ENCODE measurements at regions not wholly inside any gene's neighbourhood (a gene's known extent, or its start where the extent isn't known, plus 50 kb on each side); places are given as distances from the start of the nearest gene placed in this dataset.
A peak's percentile ranks its signal among the peaks of the same experiment; 100 is the strongest.

DNA sequence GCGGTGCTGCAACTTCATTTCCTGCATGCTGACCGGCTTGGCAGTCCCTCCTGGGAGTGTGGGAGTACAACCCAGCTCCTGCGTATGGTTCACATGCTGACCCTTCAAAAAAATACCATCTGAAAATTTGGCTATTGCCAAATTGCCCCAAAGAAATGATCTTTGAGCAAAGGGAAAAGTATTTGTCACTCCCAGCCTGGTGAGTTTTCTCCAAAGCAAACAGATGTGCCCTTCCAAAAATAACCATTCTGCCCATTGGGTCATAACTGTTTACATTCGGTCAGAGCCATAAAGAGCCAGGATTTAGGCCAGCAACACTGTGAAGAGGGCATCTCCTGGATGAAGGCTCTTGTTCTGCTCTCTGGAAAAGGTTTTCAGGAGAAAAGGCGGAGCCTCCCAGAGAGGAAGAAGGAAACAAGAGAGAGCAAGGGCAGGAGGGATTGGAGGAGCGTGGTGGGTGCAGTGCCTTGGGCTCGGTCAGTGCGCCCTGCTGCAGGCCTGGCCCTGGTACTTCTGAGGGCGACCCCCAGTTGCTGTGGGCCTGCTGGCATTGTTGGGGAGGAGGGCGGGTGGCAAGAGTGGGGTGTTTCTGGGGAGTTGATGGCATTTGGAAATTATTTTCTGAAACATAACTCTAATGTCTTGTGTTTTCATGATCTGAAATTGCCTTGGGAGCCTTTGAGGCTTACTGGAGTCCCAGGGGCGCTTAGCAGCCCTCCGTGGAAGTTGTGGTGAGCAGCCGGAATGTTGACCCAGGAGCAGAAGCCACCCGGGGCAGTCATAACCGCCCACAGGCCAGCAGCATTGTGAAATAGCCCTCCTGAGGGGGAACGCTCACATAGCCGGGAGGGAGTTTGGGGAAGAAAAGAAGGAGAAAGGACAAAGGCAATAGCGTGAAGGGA is 248.4 kb downstream of the MYLK4 start:
- no peak overlapping the region for H3K4me3 ChIP-seq (ENCODE audit: low read length in 2 of 2)

DNA sequence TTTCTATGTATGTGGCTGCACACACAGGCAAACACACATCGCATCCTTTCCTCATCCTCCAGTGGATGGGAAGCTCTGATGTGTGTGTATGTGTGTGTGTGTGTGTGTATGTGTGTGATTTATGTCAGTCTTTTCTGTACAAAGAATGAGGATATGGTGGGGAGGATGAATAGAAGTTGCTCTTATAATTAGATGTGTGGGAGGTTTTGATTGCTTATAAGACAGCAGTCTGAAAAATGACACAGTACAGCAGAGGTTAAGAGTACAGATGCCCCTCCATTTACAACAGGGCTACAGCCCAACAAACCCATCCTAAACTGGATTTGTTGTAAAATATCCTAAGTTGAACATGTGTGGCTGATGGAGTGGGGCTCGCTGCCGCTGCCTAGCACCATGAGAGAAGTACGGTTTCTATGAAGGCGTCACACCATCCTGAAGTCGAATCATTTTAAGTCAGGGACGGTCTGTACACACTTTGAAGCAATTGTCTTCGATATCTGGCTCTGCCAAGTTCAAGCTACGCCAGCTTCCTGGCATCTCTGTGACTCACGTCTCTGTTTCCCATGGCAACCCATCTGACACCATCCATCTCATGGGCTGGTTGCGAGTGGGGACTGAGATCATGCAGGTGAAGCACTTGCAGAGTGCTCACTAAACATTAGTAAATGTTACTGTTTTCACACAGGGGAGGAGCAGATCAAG is 252.6 kb downstream of the MYLK4 start:
- H2BK5ac ChIP-seq (ENCODE audit: low read length), result no peak overlapping the region
- no peak for DNase-seq (ENCODE audit: low spot score)
- no peak overlapping the region for H3K27ac ChIP-seq (replicated peaks; ENCODE audit: low read length)
- no peaks in the 10 kb centered on the region for H3K79me1 ChIP-seq (ENCODE audit: low read depth, low read length)
- H2BK15ac ChIP-seq (ENCODE audit: low read length), result no peak overlapping the region
- no peak overlapping the region for H2BK12ac ChIP-seq (ENCODE audit: low read length)
- no peak overlapping the region for H3K9ac ChIP-seq (ENCODE audit: low read depth, low read length, poor library complexity)
- H3K27me3 ChIP-seq (ENCODE audit: control insufficient read depth in 3 of 3, insufficient read depth in 3 of 3, low read depth in 1 of 3, low read length in 3 of 3), result peaks cover 0 to 11% (median 0%) of the 10 kb centered on the region in 3 experiments
- no peak overlapping the region for H2BK120ac ChIP-seq (ENCODE audit: low read depth, low read length)
- no peak overlapping the region for H2AK5ac ChIP-seq (ENCODE audit: low read depth, low read length)
- WGBS, 2 donors (ENCODE audit: extremely low coverage in 2 of 2, insufficient read length in 2 of 2, insufficient replicate concordance in 1 of 2), result no CpG with 5 or more reads among the region's 11 CpGs
- H4K91ac ChIP-seq (ENCODE audit: low read depth, low read length, poor library complexity), result no peak overlapping the region
- no peak overlapping the region for H3K18ac ChIP-seq (ENCODE audit: low read length)
- no peak overlapping the region for H3K14ac ChIP-seq (ENCODE audit: low read length)
- H4K8ac ChIP-seq (ENCODE audit: low read depth, low read length), result no peak overlapping the region
- H2AFZ ChIP-seq (ENCODE audit: low read length), result no peak overlapping the region
- H3K4ac ChIP-seq (ENCODE audit: low read length), result no peak overlapping the region
- no peak overlapping the region for H3K4me3 ChIP-seq (ENCODE audit: low read length in 2 of 2)
- no peaks in the 10 kb centered on the region for H3K9me3 ChIP-seq (replicated peaks in 1 of 2; ENCODE audit: control insufficient read depth in 2 of 2, insufficient read depth in 1 of 2, low read depth in 1 of 2, low read length in 2 of 2)
- H3K4me2 ChIP-seq (ENCODE audit: insufficient read depth, low read length, poor library complexity, severe bottlenecking), result no peak overlapping the region
- no peak overlapping the region for H3K23ac ChIP-seq (ENCODE audit: low read depth, low read length, poor library complexity)
- H3K36me3 ChIP-seq (replicated peaks in 1 of 2; ENCODE audit: control insufficient read depth in 2 of 2, insufficient read depth in 2 of 2, low read length in 2 of 2), result no peaks in the 10 kb centered on the region
- no peaks in the 10 kb centered on the region for H3K4me1 ChIP-seq (ENCODE audit: control insufficient read depth in 2 of 2, insufficient read depth in 1 of 2, low read depth in 1 of 2, low read length in 2 of 2)

More for the DNA sequence above, 248.4 kb downstream of the MYLK4 start:
- Histone ChIP-seq H3K36me3 (replicated peaks in 1 of 2; ENCODE audit: control insufficient read depth in 2 of 2, insufficient read depth in 2 of 2, low read length in 2 of 2) (no peaks in the 10 kb centered on the region), H3K27ac (replicated peaks; ENCODE audit: low read length) (no peak overlapping the region), H3K4ac (ENCODE audit: low read length) (no peak overlapping the region), H3K27me3 (ENCODE audit: control insufficient read depth in 3 of 3, insufficient read depth in 3 of 3, low read depth in 1 of 3, low read length in 3 of 3) (peaks cover 0 to 14% (median 0%) of the 10 kb centered on the region in 3 experiments), H3K4me1 (ENCODE audit: control insufficient read depth in 2 of 2, insufficient read depth in 1 of 2, low read depth in 1 of 2, low read length in 2 of 2) (no peaks in the 10 kb centered on the region), H3K79me1 (ENCODE audit: low read depth, low read length) (no peaks in the 10 kb centered on the region), H2BK12ac (ENCODE audit: low read length) (no peak overlapping the region), H2BK5ac (ENCODE audit: low read length) (no peak overlapping the region), H2BK15ac (ENCODE audit: low read length) (no peak overlapping the region), H4K91ac (ENCODE audit: low read depth, low read length, poor library complexity) (no peak overlapping the region), H4K8ac (ENCODE audit: low read depth, low read length) (no peak overlapping the region), H3K9ac (ENCODE audit: low read depth, low read length, poor library complexity) (no peak overlapping the region), H2BK120ac (ENCODE audit: low read depth, low read length) (no peak overlapping the region), H2AK5ac (ENCODE audit: low read depth, low read length) (no peak overlapping the region), H3K4me2 (ENCODE audit: insufficient read depth, low read length, poor library complexity, severe bottlenecking) (no peak overlapping the region), H3K18ac (ENCODE audit: low read length) (peak overlapping the region; percentile 68), H2AFZ (ENCODE audit: low read length) (peak overlapping the region; percentile 21), H3K9me3 (replicated peaks in 1 of 2; ENCODE audit: control insufficient read depth in 2 of 2, insufficient read depth in 1 of 2, low read depth in 1 of 2, low read length in 2 of 2) (peaks cover 0 to 2% of the 10 kb centered on the region in 2 donors), H3K23ac (ENCODE audit: low read depth, low read length, poor library complexity) (no peak overlapping the region), H3K14ac (ENCODE audit: low read length) (no peak overlapping the region)
- DNase-seq (ENCODE audit: low spot score), result no peak
- no CpG with 5 or more reads among the region's 18 CpGs for WGBS, 2 donors (ENCODE audit: extremely low coverage in 2 of 2, insufficient read length in 2 of 2, insufficient replicate concordance in 1 of 2)

DNA sequence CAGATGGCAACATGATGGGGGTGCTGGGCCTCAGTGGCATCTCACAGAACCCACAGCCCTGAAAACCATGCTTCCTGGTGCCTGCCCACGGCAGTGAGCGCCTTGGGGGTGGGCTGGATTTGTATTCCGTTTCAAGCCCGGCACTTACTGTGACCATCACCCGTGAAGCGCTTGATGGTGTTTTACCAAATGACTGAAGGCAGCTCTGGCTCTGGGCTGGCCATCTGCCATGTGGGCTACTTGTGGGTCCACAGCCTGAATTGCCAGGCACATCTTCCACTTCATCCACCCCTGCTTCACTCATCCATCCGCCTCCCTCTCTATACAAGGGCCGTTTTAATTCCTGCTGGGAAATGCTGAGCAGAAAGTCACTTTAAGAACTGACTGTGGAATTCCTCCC is 250.9 kb upstream of the GMDS start:
- Histone ChIP-seq H2AFZ (ENCODE audit: low read length) (no peak overlapping the region), H3K79me1 (ENCODE audit: low read depth, low read length) (peaks cover under 1% of the 10 kb centered on the region), H3K9ac (ENCODE audit: low read depth, low read length, poor library complexity) (no peak overlapping the region), H3K18ac (ENCODE audit: low read length) (peak overlapping the region; percentile 6), H3K4me2 (ENCODE audit: insufficient read depth, low read length, poor library complexity, severe bottlenecking) (no peak overlapping the region), H4K8ac (ENCODE audit: low read depth, low read length) (no peak overlapping the region), H3K4ac (ENCODE audit: low read length) (no peak overlapping the region), H3K9me3 (replicated peaks in 1 of 2; ENCODE audit: control insufficient read depth in 2 of 2, insufficient read depth in 1 of 2, low read depth in 1 of 2, low read length in 2 of 2) (no peaks in the 10 kb centered on the region), H2AK5ac (ENCODE audit: low read depth, low read length) (no peak overlapping the region), H4K91ac (ENCODE audit: low read depth, low read length, poor library complexity) (no peak overlapping the region), H3K4me3 (ENCODE audit: low read length in 2 of 2) (no peak overlapping the region), H2BK5ac (ENCODE audit: low read length) (no peak overlapping the region), H3K27me3 (ENCODE audit: control insufficient read depth in 3 of 3, insufficient read depth in 3 of 3, low read depth in 1 of 3, low read length in 3 of 3) (peaks cover 0 to 3% (median 0%) of the 10 kb centered on the region in 3 experiments), H3K36me3 (replicated peaks in 1 of 2; ENCODE audit: control insufficient read depth in 2 of 2, insufficient read depth in 2 of 2, low read length in 2 of 2) (no peaks in the 10 kb centered on the region), H3K27ac (replicated peaks; ENCODE audit: low read length) (no peak overlapping the region), H2BK15ac (ENCODE audit: low read length) (no peak overlapping the region), H2BK120ac (ENCODE audit: low read depth, low read length) (no peak overlapping the region), H2BK12ac (ENCODE audit: low read length) (no peak overlapping the region), H3K14ac (ENCODE audit: low read length) (no peak overlapping the region), H3K4me1 (ENCODE audit: control insufficient read depth in 2 of 2, insufficient read depth in 1 of 2, low read depth in 1 of 2, low read length in 2 of 2) (no peaks in the 10 kb centered on the region), H3K23ac (ENCODE audit: low read depth, low read length, poor library complexity) (no peak overlapping the region)
- no CpG with 5 or more reads among the region's 8 CpGs for WGBS, 2 donors (ENCODE audit: extremely low coverage in 2 of 2, insufficient read length in 2 of 2, insufficient replicate concordance in 1 of 2)
- no peak for DNase-seq (ENCODE audit: low spot score)
